GM19099 (cell line): ENCODE measurements at regions not wholly inside any gene's neighbourhood (a gene's known extent, or its start where the extent isn't known, plus 50 kb on each side); places are given as distances from the start of the nearest gene placed in this dataset.

Source experiments
- POLR2A ChIP-seq: IDR thresholded peaks from 3 replicates; pipeline ENCODE4 v1.6.1; 2011; ENCODE audit warnings: low read depth; ENCODE audit not compliant: insufficient read length; ENCODE audit errors: extremely low read depth

DNA sequence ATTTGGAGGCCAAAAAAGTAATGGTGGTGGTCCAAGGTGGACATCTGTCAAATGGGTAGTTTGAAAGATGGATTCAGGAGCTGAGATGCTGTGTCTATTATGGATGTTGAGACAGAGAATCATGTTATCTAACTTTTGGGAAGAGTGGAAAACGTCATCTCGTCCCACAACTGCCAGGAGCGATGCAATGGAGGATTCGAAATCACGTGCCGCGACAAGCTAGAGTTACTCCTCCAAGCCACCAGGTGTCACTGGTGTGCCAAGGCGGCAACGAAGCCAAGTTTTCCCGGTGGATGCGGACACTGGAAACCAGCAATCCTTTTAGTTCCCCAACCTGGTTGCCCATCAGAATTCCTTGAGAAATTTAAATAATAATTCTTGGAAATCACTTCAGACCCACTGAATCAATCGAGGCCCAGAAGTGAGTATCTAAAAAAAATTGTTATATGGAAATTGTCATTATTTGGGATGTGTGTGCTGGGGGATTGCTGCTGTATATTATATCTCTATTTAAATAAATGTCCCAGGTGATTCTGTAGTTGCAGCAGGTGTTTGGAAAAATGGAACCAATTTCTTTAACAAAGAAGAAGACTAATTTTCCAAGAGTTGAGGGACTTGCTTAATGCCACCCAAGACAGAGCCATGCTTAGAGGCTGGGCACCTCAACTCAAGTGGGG is 206.1 kb downstream of the HAPSTR1 start:
- no peak for TF ChIP-seq POLR2A

DNA sequence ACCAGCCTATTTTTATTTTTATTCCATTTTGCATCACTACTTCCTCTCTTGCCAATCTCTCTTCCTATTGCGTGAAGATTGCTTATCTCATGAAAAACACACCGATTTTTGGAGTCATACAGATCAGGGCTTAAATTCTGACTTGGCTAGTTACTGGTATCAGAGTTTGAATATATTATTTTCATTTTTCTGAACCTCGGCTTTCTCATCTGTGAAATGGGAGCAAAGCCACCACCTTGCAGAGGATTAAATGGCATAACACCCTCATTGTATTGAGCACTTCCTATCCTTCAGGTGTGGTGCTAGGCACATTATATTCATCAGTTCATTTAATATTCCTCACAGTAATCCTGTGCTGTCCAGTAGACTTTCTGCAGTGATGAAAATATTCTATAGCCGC is 208.8 kb downstream of the HAPSTR1 start:
- TF ChIP-seq POLR2A, result no peak

DNA sequence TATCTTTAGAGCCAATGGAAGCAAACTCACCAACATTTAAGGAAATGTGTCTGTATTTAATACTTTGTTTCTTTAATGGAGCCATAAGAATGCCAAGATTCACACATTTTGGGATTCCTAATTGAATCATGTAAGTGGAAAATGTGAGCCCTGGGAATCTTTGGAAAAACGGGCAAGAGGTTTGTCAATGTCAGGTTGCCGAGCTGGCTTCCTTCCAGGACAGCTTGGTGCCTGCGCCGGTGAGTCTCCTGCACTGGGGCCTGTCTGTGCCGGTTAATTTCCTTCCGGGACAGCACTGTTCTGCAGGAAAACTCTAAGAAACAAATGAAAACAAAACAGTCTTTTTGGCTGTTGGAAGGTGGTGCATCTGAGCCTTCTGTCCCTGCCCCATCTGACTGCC is 210.6 kb downstream of the HAPSTR1 start:
- TF ChIP-seq POLR2A, result no peak

DNA sequence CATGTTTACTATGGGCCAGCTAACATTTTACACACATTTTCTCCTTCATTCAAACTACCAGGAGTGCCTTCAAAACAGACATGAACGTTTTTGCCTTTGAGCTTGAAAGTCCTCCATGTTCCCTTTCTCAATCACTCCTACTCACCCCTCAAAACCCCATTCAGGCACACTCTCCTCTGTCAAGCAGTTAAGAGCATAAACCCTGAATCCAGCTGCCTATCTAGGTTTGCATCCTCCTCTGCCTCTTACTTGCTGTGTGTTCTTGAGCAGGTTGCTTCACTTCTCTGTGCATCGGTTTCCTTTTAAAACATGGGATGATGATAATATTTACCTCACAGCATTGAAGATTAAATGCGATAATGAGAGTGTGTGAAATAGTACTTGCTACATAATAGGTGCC is 215.3 kb downstream of the HAPSTR1 start:
- no peak for TF ChIP-seq POLR2A

DNA sequence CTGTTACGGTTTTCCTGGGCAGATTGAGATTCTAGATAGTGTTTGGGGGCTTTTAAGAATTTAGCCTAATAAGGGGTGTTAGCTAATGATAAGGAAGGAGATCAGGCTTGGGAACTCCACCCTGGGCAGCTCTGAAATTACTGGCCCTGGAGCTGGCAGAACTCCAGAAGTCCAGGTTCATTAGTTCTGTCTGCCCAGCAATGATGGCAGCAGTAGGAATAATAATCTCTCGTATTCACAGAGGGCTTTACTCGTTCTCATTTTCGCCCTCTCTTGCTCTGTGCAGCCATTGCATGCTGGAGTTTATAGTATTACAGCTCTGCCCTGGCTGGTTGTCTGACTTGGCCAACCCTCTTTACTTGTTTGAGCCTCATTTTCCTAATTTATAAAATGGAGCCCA is 216.0 kb downstream of the HAPSTR1 start:
- TF ChIP-seq POLR2A, result no peak

DNA sequence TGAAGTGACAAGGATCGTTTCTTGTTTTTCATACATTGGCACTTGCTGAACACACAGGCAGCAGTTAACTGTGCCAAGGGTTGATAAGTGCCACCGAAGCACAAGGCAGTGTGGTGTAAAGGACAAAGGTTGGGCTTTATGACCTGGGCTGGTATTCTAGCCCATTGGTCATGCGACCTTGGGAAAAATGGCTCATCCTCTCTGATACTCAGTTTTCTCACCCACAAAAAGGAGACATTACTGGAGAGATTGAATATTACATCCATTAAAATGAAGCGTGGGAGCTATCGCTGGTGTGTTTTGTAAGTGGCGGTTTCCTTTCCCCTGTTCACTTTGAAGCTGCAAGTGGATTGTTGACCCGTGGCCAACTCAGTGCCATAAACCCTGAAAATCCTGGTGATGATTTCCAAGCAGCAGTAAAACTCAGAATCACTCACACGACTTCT is 216.9 kb downstream of the HAPSTR1 start:
- TF ChIP-seq POLR2A, result no peak

DNA sequence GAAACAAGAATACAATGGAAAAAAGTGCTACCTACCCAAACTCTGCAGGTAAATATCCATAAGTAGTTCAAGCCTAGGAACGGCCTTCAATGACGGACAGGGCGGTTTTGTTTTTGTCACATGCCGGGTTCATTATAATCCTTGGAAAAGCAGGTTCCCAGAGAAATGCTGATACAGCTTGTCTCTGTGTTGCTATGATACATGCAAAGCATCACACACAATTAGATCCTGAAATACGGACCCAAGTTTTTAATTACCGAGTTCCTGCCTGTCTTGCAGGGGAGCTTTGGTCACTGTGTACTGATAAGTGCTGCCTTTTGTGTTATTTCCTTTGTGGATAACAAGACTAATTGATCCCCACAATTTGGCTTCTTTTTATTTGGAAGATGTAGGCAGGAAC is 217.4 kb downstream of the HAPSTR1 start:
- no peak for TF ChIP-seq POLR2A

DNA sequence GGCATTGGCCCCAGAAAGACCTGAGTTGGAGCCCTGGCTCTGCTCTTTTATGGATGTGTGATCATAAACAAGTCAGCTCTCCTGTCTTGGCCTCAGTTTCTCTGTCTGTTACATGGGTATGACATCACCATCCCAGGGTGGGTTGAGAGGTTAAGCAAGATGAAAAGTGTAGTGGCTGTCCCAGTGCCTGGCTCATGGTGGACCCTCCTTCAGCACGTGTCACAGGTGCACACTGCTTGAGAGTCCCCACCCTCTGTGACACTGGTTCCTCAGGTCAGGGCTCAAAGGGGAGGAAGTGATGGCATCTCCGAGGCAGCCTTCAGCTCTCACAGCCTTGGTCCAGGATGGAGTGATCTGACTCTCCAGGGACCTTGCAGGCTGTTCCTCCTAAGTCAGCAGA is 218.4 kb downstream of the HAPSTR1 start:
- TF ChIP-seq POLR2A, result no peak

DNA sequence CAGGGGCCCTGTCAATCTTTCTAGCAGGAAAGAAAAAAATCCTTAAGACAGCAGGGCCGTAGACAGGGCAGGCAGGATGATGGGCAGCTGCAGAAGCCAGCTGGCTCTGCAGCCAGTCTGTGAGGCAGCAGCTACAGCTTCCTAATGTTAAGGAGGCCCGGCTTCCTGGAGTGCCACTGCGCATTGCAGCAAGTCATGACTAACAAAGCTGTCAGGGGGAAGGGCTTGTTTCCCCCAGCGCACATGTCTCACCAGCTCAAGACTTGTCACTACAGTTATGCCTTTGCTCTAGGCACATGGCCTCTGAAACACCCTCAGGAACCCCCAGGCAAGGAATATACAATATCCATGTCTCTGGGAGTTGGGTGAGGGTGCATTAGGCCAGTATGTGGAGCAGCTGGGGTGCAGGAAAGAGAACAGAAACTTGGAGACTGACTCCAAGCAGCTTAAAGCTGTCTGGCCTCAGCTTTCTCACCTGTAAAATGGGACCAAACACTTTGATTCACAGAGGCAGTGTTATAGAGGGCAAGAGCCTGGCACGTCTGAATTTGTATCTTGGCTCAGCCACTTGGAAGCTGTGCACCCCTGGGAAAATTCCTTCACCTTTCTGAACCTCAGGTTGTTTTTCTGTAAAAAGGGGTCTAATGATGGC is 220.0 kb downstream of the HAPSTR1 start:
- no peak for TF ChIP-seq POLR2A

DNA sequence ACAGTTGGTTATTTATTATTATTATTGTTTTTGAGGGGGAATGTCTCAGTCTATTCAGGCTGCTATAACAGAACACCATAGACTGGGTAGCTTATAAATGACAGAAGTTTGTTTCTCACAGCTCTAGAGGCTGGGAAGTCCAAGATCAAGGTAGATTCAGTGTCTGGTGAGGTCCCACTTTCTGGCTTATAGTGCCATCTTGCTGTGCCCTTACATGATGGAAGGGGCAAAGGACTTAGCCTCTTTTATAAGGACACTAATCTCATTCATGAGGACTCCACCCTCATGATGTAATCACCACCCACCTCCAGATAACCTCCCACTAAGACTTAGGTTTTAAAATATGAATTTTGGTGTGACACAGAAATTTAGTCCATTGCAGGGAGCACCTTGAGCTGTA is 224.6 kb downstream of the HAPSTR1 start:
- no peak for TF ChIP-seq POLR2A

DNA sequence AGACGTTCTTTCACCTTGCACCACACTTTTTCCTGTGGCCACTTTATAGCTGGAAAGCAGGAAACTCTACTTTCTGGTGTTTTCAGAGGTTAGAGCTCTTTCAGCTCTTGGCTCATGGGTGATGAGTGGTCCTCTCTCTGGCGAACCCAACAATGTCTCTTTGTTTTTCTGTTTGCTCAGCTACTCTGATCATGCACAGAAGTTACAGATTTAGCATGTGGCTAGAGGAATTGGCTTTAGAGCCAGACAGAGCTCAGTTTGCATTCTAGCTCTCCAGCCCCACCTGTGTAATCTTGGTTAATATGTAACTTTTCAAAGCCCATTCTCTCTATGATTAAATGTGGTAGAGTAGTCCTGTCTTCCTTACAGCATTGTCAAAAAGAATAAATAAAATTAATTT is 225.2 kb downstream of the HAPSTR1 start:
- no peak for TF ChIP-seq POLR2A

DNA sequence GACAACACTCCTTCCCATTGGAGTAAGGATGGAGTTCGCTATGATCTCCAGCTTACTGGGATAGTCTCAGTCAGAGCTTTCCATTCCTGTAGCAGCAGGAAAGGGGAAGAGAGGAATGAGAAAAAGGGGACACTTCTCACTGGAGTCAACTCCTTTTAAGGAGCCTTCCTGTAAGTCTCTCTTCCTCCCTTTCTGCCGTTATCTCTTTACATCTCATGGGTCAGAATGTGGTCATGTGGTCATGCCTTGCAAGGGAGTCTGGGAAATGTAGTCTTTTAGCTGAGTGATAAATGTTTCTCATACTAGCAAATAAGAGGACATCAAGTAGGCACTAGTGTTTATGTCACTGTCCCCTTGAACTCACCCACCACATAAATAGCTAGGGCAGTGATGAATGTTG is 227.3 kb downstream of the HAPSTR1 start:
- TF ChIP-seq POLR2A, result no peak

DNA sequence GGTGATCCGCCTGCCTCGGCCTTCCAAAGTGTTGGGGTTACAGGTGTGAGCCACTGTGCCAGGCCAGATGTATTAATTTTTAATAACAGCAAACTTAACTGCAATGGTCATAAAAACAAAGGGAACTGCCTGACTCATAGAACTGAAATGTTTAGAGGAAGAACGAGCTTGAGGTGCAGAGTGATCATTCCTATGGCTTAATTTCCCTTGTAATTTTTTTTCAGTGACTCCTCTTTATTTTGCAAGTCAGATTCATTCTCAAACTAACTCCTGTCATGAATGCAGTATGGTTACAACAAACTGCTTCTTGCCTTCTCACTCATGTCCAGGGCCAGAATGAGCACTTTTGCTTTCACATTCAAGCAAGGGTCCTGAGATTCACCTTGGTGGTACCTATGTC is 231.3 kb downstream of the HAPSTR1 start:
- TF ChIP-seq POLR2A, result no peak

DNA sequence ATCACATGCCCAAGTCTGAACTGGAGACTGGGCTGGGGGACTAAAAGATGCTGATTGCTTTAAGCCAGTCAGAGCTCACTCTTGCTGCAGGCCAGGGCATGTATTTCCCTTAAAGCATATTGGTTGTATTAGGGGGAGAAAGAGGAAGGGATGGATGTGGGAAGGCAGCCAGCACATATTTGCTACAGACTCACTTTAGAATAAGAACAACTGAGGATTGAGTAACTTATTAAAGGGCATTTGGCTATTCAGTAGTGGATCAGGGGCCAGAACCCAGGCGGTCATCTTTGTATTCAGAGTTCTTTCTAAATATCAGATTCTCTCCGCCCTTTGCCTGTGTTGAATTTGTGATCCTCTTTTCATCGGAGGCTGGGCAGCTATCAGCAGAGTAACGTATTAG is 231.7 kb downstream of the HAPSTR1 start:
- no peak for TF ChIP-seq POLR2A

DNA sequence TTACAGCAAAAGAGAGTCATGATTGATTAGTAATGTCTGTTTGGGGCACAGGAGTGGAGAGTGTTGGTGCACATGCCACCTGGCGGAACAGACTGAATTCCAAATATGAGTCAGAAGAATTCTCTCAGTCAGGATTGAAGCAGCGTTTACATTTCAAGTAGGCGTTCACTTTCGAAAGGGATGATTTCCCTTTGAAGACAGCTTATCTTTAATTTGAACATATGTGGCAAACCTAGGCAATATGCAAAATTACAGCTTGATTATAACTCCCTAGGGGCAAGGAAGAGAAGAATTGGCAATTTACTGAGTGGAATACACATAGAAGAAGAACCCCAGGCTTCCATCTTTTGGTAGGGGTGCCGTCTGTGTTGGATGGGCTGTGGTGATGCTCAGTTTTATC is 235.8 kb downstream of the HAPSTR1 start:
- no peak for TF ChIP-seq POLR2A

DNA sequence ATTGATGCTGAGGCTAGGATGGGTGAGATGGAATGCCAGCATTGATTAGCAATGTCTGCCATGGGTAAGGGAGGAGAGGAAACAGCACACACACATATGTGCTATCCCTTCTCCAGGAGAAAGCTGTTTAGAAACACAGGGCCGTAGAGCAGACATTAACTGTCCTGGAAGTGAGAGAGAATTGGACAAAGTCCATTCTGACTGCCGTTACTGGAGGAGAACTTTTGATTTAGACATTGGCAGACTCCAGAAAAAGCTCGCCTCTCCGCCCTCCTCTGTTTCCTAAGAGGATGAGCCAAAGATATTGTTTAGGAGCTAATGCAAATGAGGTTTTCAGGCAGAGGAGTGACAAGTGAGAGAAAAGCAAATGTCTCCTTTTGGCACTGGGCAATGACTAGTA is 237.0 kb downstream of the HAPSTR1 start:
- TF ChIP-seq POLR2A, result no peak

DNA sequence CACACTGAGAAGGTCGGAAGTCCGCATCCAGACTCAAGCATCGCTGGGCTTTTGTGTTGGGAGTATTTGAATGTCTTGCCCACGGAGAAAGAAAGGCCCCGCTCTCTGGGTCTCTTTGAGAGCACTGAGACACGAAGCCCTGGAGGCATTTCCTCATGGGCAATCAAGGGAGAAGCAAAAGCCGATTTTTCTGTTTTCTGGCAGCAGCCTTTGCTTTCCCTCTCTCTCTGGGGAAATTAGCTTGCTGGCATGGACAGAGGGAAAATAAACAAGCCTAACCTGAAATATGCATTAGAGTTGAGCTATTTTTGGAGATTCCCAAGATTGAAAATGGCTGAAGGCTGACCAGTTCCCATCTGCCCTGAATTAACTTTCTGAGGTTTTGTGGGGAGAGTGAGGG is 238.7 kb downstream of the HAPSTR1 start:
- TF ChIP-seq POLR2A, result no peak
